Left cardiac atrium (tissue), 4 donors: ENCODE measurements at regions not wholly inside any gene's neighbourhood (a gene's known extent, or its start where the extent isn't known, plus 50 kb on each side); places are given as distances from the start of the nearest gene placed in this dataset.
"Not testable (repeated sequence)": the region's sequence is repeated elsewhere in the genome, so short reads cannot be mapped to it uniquely, and the experiment has no call there.

ENCODE experiments used
- ATAC-seq, 2 donors: fragments of 200-7000 bp; cut with Tn5 transposase; one replicate each; pipeline ENCODE4 v1.9.1; 2020; ENCODE audit warnings: mild to moderate bottlenecking in 2 of 2, moderate library complexity in 2 of 2
- DNase-seq: peaks from one replicate; pipeline ENCODE4 v3.0.0-alpha.2; 2020
- intact Hi-C, 2 donors: fragments of 100-400 bp; cut with DNase I; formaldehyde crosslinking; loops; one replicate each; pipeline versions ENCODE4 v1.14.1 to v1.15.1; 2022 to 2023
- donor health status: DM: no; HTN: yes; CAD: no.
- donor health status: DM: no; HTN: yes; CAD: no; lungs with severe emphysema.
- donor health status: DM: yes; HTN: yes; CAD: no.
- donor health status: Dilated cardiomyopathy.

GRCh38 chr19:30815889-30816580 is 443.9 kb downstream of the ZNF536 start:
- DNase-seq (no peak), ATAC-seq (no peak)
- intact Hi-C loops: no loop called here

GRCh38 chr19:30812099-30812678 is 440.0 kb downstream of the ZNF536 start:
- intact Hi-C loops: no loop called here
- DNase-seq (no peak), ATAC-seq (no peak)

GRCh38 chr19:30811397-30812098 is 439.4 kb downstream of the ZNF536 start:
- no peak for ATAC-seq
- no peak for DNase-seq
- intact Hi-C loops: no loop called here

GRCh38 chr19:30810726-30811125 is 438.5 kb downstream of the ZNF536 start:
- intact Hi-C loops: no loop called here
- DNase-seq: no peak

GRCh38 chr19:30807278-30807677 is 435.1 kb downstream of the ZNF536 start:
- ATAC-seq: no peak
- intact Hi-C loops: no loop called here
- DNase-seq: no peak

More at GRCh38 chr19:30810726-30811125, 438.5 kb downstream of the ZNF536 start:
- ATAC-seq: no peak

GRCh38 chr19:30806311-30806710 is 434.1 kb downstream of the ZNF536 start:
- no peak for DNase-seq
- intact Hi-C loops: no loop called here
- no peak for ATAC-seq

GRCh38 chr19:30804751-30805150 is 432.6 kb downstream of the ZNF536 start:
- ATAC-seq: no peak
- intact Hi-C loops: no loop called here

GRCh38 chr19:30804333-30804732 is 432.1 kb downstream of the ZNF536 start:
- ATAC-seq, DNase-seq, intact Hi-C loops: not testable (repeated sequence)

More at GRCh38 chr19:30804751-30805150, 432.6 kb downstream of the ZNF536 start:
- no peak for DNase-seq

GRCh38 chr19:30802424-30803013 is 430.3 kb downstream of the ZNF536 start:
- intact Hi-C loops: no loop called here
- no peak for DNase-seq
- no peak for ATAC-seq

- DNase-seq (peak; percentile 46), ATAC-seq (peak in 1 of 2 donors; percentile 40)
- intact Hi-C loops: no loop called here
Observed at GRCh38 chr19:30799865-30800755, 427.9 kb downstream of the ZNF536 start.

- intact Hi-C loops: no loop called here
- ATAC-seq (no peak), DNase-seq (no peak)
Observed at GRCh38 chr19:30795727-30796126, 423.5 kb downstream of the ZNF536 start.

GRCh38 chr19:30792561-30793505 is 420.6 kb downstream of the ZNF536 start:
- intact Hi-C loops: no loop called here
- ATAC-seq (no peak), DNase-seq (no peak)

GRCh38 chr19:30791088-30791487 is 418.9 kb downstream of the ZNF536 start:
- DNase-seq (no peak), ATAC-seq (no peak)
- intact Hi-C loops: no loop called here

- ATAC-seq: no peak
- no peak for DNase-seq
- intact Hi-C loops: no loop called here
Observed at GRCh38 chr19:30790056-30790680, 418.0 kb downstream of the ZNF536 start.

GRCh38 chr19:30788105-30788765 is 416.1 kb downstream of the ZNF536 start:
- intact Hi-C loops: no loop called here
- ATAC-seq: no peak
- DNase-seq: no peak

GRCh38 chr19:30785458-30786137 is 413.4 kb downstream of the ZNF536 start:
- no peak for DNase-seq
- ATAC-seq: no peak
- intact Hi-C loops: no loop called here
